ENCODE measurements at regions not wholly inside any gene's neighbourhood (a gene's known extent, or its start where the extent isn't known, plus 50 kb on each side); places are given as distances from the start of the nearest gene placed in this dataset.
"Not testable (repeated sequence)": the region's sequence is repeated elsewhere in the genome, so short reads cannot be mapped to it uniquely, and the experiment has no call there.

- no peak for DNase-seq (ENCODE audit: low read depth)
Measured at GRCh38 chr1:221583465-221583864, 158.4 kb downstream of the DUSP10 start.

DNA sequence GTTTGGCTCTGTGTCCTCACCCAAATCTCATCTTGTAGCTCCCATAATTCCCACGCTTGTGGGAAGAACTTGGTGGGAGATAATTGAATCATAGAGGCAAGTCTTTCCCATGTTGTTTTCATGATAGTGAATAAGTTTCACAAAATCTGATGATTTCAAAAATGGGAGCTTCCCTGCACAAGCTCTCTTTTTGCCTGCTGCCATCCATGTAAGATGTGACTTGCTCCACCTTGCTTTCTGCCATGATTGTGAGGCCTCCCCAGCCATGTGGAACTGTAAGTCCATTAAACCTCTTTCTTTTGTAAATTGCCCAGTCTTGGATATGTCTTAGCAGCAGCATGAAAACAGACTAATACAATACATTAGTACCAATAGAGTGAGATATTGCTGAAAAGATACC, 154.9 kb downstream of the DUSP10 start:
- not testable (repeated sequence) for DNase-seq (ENCODE audit: low read depth)

- not testable (repeated sequence) for DNase-seq (ENCODE audit: low read depth)
Measured at GRCh38 chr1:221591250-221591649, 150.6 kb downstream of the DUSP10 start.

GRCh38 chr1:221594576-221594975, 147.3 kb downstream of the DUSP10 start:
- DNase-seq (ENCODE audit: low read depth): no peak

- DNase-seq (ENCODE audit: low read depth): no peak
Measured at GRCh38 chr1:221598122-221598521, 143.8 kb downstream of the DUSP10 start.

DNA sequence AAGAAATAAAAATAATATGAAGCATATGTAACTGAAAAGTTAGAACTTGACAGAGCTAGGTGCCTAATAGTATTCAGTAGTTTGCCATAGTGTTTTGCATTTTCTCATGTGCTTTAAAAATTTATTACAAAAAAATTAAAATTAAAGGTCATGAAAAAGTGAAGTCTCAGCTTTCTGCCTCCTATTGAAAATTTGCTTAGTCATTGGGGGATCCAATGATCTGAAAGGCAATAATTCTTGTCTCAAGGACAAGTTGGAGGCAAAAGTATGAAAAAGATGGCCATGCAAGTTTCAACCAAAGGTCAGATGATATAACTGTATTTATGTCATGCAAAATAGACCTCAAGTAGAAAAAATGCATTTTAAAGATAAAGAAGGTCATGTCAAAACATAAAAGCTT, 140.7 kb downstream of the DUSP10 start:
- no peak for DNase-seq (ENCODE audit: low read depth)

DNA sequence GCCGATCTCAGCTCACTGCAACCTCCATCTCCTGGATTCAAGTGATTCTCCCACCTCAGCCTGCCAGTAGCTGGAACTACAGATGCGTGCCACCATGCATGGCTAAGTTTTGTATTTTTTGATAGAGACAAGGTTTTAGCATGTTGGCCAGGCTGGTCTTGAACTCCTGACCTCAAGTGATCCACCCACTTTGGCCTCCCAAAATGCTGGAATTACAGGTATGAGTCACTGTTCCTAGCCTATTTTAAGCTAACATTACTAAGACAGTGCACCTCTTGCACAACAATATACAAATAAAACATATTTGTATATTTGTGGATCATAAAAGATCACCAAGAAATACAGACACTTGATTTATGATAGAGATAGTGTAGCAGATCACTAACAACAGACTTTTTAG, 139.1 kb downstream of the DUSP10 start:
- no peak for DNase-seq (ENCODE audit: low read depth)

GRCh38 chr1:221604390-221604789, 137.5 kb downstream of the DUSP10 start:
- not testable (repeated sequence) for DNase-seq (ENCODE audit: low read depth)

DNA sequence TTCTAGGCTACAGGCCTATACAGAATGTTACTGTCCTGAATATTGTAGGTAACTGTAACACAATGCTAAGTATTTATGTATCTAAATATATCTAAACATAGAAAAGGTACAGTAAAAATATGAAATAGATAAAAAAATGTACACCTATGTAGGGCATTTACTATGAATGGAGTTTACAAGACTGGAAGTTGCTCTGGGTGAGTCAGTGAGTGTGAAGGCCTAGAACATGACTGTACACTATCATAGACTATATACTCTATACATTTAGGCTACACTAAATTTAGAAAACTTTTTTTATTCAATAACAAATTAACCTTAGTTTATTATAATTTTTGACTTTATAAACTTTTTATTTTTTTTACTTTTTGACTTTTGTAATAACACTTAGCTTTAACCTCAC, 136.9 kb downstream of the DUSP10 start:
- no peak for DNase-seq (ENCODE audit: low read depth)

DNA sequence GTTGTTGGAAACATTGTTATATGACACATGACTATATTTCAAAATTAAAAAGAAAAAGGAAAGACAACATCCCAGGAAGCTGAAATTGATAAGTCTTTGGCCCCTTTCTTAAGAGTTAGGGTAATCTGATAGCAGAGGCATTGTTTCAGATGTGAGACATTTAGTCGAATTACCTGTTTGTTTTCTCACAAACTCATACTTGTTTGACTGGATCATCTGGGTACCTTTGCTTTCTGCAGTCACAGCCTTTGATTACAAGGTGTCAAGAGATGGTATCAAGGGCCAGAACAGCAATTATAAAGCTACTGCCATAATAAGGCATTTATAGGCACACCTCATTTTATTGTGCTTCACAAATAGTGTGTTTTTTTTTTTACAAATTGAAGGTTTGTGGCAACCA, 136.3 kb downstream of the DUSP10 start:
- no peak for DNase-seq (ENCODE audit: low read depth)

DNA sequence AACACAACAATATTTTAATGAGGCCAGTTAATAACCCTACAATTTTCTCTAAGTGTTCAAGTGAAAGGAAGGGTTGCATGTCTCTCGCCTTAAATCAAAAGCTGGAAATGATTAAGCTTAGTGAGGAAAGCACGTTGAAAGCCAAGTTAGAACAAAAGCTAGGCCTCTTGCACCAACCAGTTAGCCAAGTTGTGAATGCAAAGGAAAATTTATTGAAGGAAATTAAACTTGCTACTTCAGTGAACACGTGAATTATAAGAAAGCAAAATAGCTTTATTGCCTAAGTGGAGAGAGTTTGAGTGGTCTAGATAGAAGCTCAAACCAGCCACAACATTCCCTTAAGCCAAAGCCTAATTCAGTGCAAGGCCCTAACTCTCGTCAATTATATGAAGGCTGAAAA, 135.6 kb downstream of the DUSP10 start:
- no peak for DNase-seq (ENCODE audit: low read depth)

- DNase-seq (ENCODE audit: low read depth): no peak
Measured at GRCh38 chr1:221608835-221609320, 133.0 kb downstream of the DUSP10 start.

DNA sequence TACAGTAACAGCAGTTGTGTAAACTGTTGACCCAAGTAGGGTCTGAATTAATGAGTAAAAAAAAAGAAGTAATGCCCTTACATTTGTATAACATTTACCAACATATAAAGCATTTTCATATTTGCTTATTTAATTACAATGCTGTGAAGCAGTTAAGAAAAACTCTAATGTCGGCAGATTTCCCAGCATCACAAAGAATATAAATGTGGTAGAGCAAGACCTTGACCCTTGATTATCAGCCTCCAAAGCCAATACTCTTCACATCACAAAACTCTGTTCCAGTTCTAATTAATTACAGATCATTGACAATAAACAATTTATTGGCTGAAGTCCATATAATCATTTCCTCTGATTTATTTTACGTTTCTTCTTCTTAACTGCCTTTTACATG, 130.2 kb downstream of the DUSP10 start:
- DNase-seq (ENCODE audit: low read depth): no peak

DNA sequence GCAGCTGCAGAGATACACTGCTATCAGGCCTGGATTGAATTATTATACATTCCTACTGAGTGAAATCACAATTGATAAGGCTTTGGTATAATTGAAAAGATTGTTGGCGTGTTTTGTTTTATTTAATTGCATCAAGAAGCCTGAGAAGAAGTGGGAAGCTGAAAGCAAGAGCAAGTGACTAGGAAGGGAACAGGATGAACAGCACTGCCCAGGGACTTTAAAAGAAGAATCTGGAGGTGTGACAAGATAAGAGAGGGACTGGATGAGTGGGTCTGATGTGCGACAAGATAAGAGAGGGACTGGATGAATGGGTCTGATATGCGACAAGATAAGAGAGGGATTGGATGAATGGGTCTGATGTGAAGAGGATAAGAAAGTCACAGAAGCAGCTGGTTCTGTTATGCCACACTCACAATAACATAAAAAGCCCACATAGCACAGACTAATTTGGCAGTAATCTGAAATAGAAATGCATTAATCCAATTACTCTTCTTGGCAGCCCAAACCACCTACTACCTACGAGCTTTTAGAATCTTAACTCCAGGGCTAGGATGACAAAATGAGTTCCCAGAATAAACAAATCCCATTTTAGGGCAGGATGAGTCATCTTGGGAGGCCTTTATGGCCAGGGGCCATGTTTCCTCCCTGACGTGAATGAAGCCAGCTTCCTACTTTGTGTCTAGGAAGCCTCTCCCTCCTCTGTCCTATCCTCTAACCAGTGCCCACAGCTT, 129.7 kb downstream of the DUSP10 start:
- DNase-seq (ENCODE audit: low read depth): no peak

- DNase-seq (ENCODE audit: low read depth): no peak
Measured at GRCh38 chr1:221620437-221621384, 121.2 kb downstream of the DUSP10 start.

DNA sequence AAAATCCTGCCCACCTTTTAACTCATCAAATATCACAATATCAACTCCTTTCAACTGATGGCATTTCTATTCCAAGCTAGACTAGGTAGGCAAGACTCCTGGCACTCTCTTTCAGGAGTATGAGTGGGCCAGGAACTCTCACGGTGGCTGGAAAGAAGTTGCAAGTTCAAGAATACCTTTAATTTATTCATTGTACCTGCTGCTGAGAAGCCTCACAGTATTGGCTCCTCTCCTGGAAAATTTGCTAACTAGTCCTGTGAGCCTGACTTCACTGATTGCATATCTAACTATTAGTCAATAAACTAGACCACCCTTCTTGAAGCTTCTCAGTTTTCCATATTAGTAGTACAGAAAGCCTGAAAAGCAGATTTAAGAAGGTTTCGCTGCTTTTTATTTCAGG, 120.2 kb downstream of the DUSP10 start:
- no peak for DNase-seq (ENCODE audit: low read depth)

- DNase-seq (ENCODE audit: low read depth): no peak
Measured at GRCh38 chr1:221622389-221622788, 119.5 kb downstream of the DUSP10 start.

DNA sequence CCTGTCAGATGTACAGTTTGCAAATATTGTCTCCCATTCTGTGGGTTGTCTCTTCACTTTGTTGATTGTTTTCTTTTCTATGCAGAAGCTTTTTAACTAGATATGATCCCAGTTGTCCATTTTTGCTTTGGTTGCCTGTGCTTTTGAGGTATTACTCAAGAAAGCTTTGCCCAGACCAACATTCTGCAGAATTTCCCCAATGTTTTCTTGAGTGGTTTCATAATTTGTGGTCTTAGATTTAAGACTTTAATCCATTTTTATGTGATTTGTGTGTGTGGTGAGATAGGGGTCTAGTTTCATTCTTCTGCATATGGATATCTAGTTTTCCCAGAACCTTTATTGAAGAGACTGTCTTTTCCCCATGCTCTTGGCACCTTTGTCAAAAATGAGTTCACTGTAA, 116.9 kb downstream of the DUSP10 start:
- DNase-seq (ENCODE audit: low read depth): no peak

DNA sequence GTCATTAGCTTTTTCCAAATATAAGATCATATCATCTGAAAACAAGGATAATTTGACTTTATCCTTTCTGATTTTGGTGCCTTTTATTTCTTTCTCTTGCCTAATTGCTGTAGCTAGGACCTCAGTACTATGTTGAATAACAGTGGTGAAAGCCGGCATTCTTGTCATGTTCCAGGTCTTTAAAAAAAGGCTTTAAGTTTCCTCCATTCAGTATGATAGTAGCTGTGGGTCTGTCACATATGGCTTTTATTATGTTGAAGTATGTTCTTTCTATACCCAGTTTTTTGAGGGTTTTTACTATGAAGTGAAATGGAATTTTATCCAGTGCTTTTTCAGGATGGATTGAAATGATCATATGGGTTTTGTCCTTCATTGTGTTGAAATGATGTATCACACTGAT, 115.8 kb downstream of the DUSP10 start:
- DNase-seq (ENCODE audit: low read depth): no peak

- DNase-seq (ENCODE audit: low read depth): no peak
Measured at GRCh38 chr1:221630236-221630635, 111.7 kb downstream of the DUSP10 start.

DNA sequence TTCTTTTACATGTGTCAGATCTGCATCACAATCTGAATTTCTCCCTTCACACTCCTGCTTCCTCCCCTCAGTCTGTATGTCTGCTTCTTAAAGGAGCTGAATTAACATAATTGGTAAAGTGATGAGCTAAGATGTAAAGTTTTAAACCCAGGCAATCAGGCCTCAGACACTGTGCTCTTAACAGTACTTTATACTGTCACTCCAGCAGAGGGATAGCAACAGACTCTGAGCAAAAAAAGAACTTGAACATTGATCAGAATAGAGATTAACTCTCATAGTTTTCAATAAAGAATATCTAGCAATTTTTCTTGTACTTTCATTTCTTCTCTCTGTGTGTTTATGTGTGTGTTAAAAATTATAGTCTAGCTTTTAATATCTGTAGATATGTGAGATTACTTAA, 110.3 kb downstream of the DUSP10 start:
- no peak for DNase-seq (ENCODE audit: low read depth)

DNA sequence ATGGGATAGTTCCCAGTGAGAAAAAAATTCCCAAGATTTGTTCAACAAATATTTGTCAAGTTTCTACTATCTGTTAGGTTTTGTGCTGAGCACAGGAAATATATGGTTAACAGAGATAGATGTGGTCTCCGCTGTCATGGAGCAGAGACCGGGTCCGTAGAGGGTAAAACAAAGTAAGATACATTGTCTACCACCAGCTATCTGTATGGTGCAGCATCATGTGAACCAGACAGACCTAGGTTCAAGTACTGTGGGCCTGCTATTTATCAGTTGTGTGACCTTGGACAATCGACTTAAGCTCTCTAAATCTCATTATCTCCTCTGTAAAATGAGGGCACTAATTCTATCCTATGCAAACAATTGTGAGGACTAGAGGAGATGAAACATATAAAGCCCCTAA, 109.8 kb downstream of the DUSP10 start:
- peak; percentile 79 for DNase-seq (ENCODE audit: low read depth)

- DNase-seq (ENCODE audit: low read depth): no peak
Measured at GRCh38 chr1:221633841-221634409, 108.0 kb downstream of the DUSP10 start.
